ENCODE measurements at regions not wholly inside any gene's neighbourhood (a gene's known extent, or its start where the extent isn't known, plus 50 kb on each side); places are given as distances from the start of the nearest gene placed in this dataset.

DNA sequence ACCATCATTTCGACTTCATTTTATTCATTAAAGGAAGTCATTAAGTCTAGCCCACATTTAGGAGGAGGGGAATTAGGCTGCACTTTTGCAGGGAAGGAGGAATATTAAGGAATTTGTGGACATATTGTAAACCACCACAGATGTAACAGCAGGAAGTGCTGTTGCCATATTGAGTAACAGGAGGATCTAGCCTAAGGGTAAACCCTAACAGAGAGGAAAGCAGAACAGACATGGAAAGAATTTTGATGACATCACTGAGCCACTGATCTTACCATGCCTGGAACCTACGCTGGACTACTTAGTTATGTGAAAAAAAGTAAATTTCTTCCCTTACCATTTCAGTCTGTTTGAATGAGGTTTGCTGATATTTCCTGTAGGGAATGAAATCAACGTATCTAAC is 100.7 kb upstream of the ATF7IP start:
- TF ChIP-seq, protein P1, sequence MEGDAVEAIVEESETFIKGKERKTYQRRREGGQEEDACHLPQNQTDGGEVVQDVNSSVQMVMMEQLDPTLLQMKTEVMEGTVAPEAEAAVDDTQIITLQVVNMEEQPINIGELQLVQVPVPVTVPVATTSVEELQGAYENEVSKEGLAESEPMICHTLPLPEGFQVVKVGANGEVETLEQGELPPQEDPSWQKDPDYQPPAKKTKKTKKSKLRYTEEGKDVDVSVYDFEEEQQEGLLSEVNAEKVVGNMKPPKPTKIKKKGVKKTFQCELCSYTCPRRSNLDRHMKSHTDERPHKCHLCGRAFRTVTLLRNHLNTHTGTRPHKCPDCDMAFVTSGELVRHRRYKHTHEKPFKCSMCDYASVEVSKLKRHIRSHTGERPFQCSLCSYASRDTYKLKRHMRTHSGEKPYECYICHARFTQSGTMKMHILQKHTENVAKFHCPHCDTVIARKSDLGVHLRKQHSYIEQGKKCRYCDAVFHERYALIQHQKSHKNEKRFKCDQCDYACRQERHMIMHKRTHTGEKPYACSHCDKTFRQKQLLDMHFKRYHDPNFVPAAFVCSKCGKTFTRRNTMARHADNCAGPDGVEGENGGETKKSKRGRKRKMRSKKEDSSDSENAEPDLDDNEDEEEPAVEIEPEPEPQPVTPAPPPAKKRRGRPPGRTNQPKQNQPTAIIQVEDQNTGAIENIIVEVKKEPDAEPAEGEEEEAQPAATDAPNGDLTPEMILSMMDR (IDR thresholded peaks at IDR 0.05): no peak
- TF ChIP-seq POLR2A (IDR thresholded peaks at IDR 0.05): no peak

Measured in Peyer's patch (tissue), 4 donors.